CD4-positive, alpha-beta T cell treated with Interleukin-15 for 1 hour (primary cell): ENCODE measurements at regions not wholly inside any gene's neighbourhood (a gene's known extent, or its start where the extent isn't known, plus 50 kb on each side); places are given as distances from the start of the nearest gene placed in this dataset.
"Not testable (repeated sequence)": the region's sequence is repeated elsewhere in the genome, so short reads cannot be mapped to it uniquely, and the experiment has no call there.

ENCODE experiments used
- DNase-seq: peaks from one replicate; pipeline ENCODE4 v3.0.0-alpha.2; 2020

DNA sequence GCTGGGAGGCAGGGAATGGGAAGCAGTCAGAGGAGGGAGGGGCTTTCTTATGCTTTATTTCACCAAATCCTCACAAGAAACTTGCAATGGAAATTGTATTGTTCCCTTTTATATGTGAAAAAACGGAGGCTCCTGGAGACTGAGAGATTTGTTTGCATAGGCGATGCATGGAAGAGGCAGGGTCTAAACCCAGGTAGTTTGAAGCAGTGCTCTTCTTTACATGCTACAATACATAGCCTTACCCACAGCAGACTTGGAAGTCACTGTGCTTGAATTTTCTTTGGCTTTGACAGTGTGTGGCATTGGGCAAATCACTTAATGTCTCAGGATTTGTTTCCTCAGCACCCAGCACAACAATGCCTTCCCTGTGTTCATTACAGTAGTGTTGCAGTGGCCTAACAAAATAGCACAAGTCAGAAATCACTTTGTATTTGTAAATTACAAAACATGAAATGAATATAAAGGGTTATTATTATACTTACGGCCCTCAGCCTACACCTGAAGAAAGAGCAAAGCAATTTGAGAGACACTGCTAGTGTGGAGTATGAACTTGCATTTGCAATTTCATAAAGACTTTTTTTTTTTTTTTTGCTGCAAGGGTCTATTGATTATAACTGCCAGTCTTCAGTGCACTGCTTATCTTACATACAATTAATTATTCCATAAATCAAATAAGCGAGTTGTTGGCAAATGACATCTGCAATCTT is 646.4 kb upstream of the KCNMB2 start:
- no peak for DNase-seq

DNA sequence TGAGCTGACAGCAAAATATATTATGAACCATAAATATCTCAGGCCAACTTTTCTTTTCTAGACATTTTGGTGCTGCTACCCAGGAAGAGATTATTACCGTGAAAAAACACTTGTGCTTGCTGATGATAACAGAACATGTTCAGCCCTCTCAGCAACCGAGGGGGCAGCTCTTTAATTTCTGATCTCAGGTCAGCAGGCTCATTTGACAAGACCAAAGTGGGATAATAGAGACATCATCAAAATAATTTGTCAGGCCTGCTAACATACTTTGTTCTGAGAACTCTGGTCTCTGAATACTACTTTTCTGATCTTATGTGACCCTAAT is 645.9 kb upstream of the KCNMB2 start:
- DNase-seq, result no peak

- not testable (repeated sequence) for DNase-seq
Observed at GRCh38 chr3:177891569-177891968, 644.7 kb upstream of the KCNMB2 start.

GRCh38 chr3:177893331-177893730 is 642.9 kb upstream of the KCNMB2 start:
- DNase-seq, result no peak

GRCh38 chr3:177894081-177894728 is 642.0 kb upstream of the KCNMB2 start:
- DNase-seq, result no peak

DNA sequence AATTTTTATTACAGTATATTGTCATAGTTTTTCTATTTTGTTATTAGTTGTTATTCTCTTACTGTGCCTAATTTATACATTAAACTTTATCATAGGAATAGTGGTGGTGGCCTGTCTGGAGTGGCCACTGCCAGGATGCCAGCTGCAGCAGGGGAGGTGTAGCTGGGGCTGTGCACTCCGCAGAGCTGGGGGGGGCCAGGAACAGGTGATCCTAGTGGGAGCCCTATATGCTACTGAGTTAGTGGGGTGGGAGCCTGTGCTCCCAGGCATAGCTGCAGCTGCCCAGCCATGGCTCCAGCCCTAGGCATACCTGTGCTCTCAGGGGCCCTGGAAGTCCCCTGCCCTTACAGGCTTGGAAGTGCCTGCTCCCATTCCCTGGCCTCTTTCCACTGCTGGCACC is 638.1 kb upstream of the KCNMB2 start:
- no peak for DNase-seq

DNA sequence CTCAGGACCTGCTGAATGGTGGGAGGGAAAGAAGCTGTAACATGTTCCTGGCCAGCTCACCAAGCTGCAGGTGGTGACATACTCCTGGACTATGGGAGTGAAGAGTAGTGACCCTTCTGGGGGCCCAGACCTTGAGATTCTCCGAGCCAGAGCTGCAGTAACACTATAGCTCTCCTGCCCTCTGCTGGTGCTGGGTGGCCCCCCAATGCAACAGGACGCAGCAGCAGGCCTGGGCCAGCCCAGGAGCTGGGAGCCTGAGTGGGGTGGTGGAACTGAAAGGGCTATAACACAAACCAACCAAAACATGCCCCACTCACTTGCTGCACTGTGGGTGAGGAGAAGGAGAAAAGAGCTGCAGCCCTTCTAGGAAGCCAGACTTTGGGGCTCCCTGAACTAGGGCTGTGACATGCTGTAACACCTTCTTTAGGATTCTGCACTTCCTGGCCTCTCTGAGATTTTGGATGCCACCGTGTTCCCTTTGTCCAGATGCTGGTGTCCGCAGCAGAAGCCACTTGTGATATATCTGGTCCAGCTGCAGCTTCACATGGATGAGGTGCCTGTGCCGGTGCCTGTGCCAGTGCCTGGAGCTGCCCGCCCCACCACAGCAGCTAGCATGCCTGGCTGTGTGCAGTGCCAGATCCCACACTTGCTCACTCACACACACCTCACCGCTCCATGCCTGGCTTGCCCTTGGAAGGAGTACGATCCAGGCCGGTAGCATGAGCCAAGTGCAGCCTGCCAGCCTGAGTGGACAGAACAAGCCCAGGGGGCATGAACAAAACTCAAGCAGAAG is 636.8 kb upstream of the KCNMB2 start:
- DNase-seq, result no peak

DNA sequence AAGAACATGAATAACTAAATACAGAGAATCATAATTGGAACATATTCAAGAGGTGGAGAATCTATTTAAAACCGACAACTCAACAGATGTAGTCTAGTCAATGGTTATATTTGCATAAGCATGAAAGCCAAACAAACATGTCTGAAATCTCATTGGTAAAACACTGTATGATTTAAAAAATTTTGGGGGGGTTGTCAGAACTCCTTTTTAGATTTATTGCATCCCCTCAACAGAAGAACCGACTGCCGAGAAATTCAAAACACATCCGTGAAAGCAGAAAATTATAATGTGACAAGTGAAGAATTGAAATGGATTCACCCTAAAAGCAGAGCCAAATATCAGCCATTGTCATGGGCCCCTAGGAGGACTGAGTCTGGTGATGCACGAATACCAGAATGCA is 633.4 kb upstream of the KCNMB2 start:
- DNase-seq, result no peak

- DNase-seq, result no peak
Observed at GRCh38 chr3:177904621-177905020, 631.6 kb upstream of the KCNMB2 start.

- DNase-seq, result no peak
Observed at GRCh38 chr3:177905173-177906125, 630.8 kb upstream of the KCNMB2 start.

DNA sequence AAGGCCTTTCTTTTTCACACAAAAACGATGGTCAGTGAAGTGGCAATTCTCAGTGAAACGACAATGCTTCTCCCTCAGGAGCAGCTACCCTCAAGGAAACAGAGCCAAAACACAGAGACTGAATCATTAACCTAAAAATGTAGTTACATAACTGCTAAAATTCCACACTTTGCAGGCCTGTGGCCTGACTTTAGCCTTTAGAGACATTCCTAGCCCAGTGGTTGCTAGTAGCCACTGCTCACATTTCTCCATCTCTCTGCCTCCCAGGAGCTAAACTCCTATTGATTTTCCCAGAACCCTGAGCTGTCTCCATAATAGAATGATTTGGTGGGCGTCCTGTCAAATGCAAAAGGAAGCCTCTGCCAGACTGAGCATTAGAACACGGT is 630.1 kb upstream of the KCNMB2 start:
- DNase-seq, result no peak

DNA sequence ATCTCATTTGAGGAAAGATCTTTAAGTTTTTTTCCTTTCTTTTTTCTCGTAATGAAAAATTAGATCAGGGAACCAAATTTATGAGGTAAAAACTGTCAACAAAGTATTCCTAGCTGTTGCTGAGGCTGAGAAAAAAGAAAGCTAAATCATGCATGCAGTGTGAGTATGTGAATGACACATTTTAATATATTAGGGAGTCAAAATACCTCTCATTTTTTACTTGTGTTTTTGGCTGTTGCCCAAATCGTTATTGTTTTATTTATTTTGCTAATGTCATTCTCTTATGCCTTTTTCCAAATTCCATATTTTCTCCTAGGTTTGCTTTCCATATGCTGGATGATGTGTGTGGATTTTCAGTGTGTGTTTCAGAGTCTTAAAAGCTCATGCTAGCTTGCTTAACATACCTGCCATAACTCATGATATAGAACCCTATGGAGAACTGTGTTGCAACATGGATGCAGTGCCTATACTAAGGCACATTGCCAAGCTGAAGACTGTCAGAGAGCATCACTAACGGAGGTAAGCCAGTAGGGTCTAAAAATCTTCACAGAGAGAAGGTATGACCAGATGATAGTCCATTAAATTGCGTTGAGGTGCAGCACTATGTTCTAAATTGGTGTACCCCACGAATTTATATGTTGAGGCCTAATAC is 629.5 kb upstream of the KCNMB2 start:
- DNase-seq, result no peak

GRCh38 chr3:177909530-177909929 is 626.7 kb upstream of the KCNMB2 start:
- DNase-seq, result not testable (repeated sequence)

- no peak for DNase-seq
Observed at GRCh38 chr3:177914224-177914623, 622.0 kb upstream of the KCNMB2 start.

DNA sequence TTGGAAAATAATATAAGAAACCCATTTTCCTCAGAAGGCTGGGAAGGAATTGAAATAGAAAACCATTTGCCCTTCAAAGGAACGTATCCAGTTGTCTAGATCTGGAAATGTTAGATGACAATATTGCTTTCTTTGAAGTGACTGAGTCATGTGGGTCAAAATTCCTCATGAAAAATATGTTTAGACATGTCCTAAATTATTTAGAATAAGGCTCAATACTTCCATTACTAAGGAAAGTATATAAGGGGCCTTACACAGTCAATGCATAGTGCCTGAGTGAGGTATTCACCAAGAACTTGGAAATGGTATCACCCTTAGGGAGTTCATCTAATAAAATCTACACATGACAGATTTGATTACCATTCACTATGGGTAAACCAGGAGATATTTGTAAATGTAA is 619.8 kb upstream of the KCNMB2 start:
- no peak for DNase-seq

- DNase-seq, result no peak
Observed at GRCh38 chr3:177917234-177917861, 618.9 kb upstream of the KCNMB2 start.

- DNase-seq, result no peak
Observed at GRCh38 chr3:177921153-177921552, 615.1 kb upstream of the KCNMB2 start.

- DNase-seq, result no peak
Observed at GRCh38 chr3:177924261-177924660, 612.0 kb upstream of the KCNMB2 start.

DNA sequence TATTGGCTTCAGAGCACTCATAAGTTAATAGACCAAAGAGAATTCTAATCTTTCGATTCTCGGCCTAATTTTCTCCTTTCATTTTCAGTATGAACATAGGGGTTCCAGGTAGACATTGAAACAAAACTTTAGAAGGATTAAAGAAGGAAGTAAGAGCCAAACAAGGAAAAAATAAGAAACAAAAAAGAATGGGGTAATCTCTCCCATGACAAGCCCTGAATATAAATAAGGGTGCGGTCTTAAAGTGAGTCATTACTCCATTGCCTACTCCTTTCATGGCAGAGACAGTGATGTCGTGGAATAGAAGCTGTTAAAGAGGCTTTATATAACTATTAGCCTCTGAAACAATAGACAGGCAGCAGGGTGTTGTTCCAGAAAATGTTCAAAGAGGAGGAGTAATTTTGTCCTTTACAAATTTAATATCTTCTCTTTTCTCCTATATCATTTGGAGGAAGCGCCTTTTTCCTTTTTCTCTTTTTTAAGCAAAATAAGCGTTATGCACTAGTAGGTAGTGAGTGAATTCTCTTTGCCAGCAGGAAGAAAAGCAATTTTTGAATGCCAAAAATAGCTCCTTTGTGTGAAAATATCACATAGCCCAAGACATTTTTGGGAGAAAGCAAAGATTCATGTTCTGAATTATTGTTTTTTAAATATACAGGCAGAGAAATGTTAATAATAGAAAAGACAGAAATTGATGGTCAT is 607.9 kb upstream of the KCNMB2 start:
- DNase-seq, result no peak

- DNase-seq, result no peak
Observed at GRCh38 chr3:177929310-177929709, 606.9 kb upstream of the KCNMB2 start.

GRCh38 chr3:177930771-177931170 is 605.5 kb upstream of the KCNMB2 start:
- DNase-seq, result no peak
